Osteocyte (in vitro differentiated cells): ENCODE measurements at regions not wholly inside any gene's neighbourhood (a gene's known extent, or its start where the extent isn't known, plus 50 kb on each side); places are given as distances from the start of the nearest gene placed in this dataset.

Experiments used
- DNase-seq: peaks from one replicate; pipeline ENCODE4 v3.0.0; 2021; ENCODE audit warnings: mixed read lengths; ENCODE audit not compliant: unreplicated experiment; ENCODE audit errors: extremely low spot score
- H3K27ac Mint-ChIP-seq: one replicate; pipeline ENCODE4 v1.8.0; 2021; ENCODE audit warnings: mild to moderate bottlenecking, mixed read lengths; ENCODE audit not compliant: unreplicated experiment
- H3K27me3 Mint-ChIP-seq: one replicate; pipeline ENCODE4 v1.8.0; 2021; ENCODE audit warnings: mixed read lengths; ENCODE audit not compliant: unreplicated experiment
- H3K36me3 Mint-ChIP-seq: one replicate; pipeline ENCODE4 v1.8.0; 2021; ENCODE audit warnings: mixed read lengths; ENCODE audit not compliant: unreplicated experiment
- H3K4me1 Mint-ChIP-seq: one replicate; pipeline ENCODE4 v1.8.0; 2021; ENCODE audit warnings: mixed read lengths; ENCODE audit not compliant: unreplicated experiment
- H3K4me3 Mint-ChIP-seq: one replicate; pipeline ENCODE4 v1.8.0; 2021; ENCODE audit warnings: mild to moderate bottlenecking, moderate library complexity, mixed read lengths; ENCODE audit not compliant: unreplicated experiment
- H3K9me3 Mint-ChIP-seq: one replicate; pipeline ENCODE4 v1.8.0; 2021; ENCODE audit warnings: mixed read lengths; ENCODE audit not compliant: unreplicated experiment
- TF ChIP-seq, protein P1 (sequence below): fragments of 200-600 bp; sonication (generic); IDR thresholded peaks from 2 replicates; pipeline ENCODE4 v1.5.0; 2021; ENCODE audit warnings: antibody characterized with exemption, mild to moderate bottlenecking, moderate library complexity

DNA sequence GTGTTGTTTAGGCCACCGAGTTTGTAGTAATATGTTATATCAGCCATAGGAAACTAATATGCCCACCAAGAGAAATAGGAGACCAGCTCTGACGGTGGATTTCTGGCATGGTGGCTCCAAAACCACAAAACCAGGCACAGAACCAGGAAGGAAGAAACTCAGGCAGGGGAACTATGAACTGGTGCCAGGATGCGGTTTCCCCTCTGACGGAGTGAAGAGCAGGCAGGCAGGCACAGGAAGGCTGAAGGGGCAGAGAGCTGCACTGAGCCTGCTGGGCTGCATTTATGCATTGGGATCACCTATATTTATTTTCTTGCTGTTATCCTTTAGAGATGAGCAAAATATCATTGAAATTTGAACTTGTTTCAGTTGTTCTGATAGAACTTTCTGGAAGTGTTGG is 479.4 kb downstream of the VRK1 start:
- H3K27me3 Mint-ChIP-seq: no peaks in the 10 kb centered on the region
- no peak overlapping the region for H3K27ac Mint-ChIP-seq
- DNase-seq: no peak
- peaks cover 45% of the 10 kb centered on the region for H3K9me3 Mint-ChIP-seq
- H3K4me1 Mint-ChIP-seq: no peaks in the 10 kb centered on the region
- no peaks in the 10 kb centered on the region for H3K36me3 Mint-ChIP-seq
- TF ChIP-seq, protein P1, sequence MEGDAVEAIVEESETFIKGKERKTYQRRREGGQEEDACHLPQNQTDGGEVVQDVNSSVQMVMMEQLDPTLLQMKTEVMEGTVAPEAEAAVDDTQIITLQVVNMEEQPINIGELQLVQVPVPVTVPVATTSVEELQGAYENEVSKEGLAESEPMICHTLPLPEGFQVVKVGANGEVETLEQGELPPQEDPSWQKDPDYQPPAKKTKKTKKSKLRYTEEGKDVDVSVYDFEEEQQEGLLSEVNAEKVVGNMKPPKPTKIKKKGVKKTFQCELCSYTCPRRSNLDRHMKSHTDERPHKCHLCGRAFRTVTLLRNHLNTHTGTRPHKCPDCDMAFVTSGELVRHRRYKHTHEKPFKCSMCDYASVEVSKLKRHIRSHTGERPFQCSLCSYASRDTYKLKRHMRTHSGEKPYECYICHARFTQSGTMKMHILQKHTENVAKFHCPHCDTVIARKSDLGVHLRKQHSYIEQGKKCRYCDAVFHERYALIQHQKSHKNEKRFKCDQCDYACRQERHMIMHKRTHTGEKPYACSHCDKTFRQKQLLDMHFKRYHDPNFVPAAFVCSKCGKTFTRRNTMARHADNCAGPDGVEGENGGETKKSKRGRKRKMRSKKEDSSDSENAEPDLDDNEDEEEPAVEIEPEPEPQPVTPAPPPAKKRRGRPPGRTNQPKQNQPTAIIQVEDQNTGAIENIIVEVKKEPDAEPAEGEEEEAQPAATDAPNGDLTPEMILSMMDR: no peak
- H3K4me3 Mint-ChIP-seq: no peak overlapping the region

DNA sequence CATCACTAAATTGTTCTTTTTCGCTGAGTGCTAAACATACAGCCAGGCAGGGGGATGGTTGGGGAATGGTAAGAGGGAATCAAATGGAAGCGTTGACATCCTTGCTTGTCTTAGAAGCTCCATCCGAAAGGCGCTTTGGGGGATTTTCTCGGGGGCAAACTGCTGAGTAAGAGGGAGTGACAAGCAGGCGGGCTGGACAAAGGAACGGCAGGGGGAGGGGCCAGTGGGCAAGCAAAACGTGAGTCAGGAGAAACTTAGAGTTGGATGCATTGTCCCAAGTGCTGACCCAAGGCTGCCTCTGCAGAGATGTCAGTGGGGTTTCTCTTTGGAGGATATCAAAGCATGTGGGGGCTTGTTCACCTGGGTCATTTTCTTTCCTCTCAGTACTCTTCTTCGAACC is 480.5 kb downstream of the VRK1 start:
- Mint-ChIP-seq H3K27ac (no peak overlapping the region), H3K4me1 (no peaks in the 10 kb centered on the region), H3K9me3 (peaks cover 46% of the 10 kb centered on the region), H3K27me3 (no peaks in the 10 kb centered on the region), H3K36me3 (no peaks in the 10 kb centered on the region), H3K4me3 (no peak overlapping the region)
- TF ChIP-seq, protein P1: no peak
- DNase-seq: no peak

GRCh38 chr14:97280526-97280925 is 483.3 kb downstream of the VRK1 start:
- Mint-ChIP-seq H3K27ac (no peak overlapping the region), H3K36me3 (no peaks in the 10 kb centered on the region), H3K27me3 (no peaks in the 10 kb centered on the region), H3K9me3 (peaks cover 48% of the 10 kb centered on the region), H3K4me3 (no peak overlapping the region), H3K4me1 (no peaks in the 10 kb centered on the region)
- TF ChIP-seq, protein P1: no peak
- no peak for DNase-seq

DNA sequence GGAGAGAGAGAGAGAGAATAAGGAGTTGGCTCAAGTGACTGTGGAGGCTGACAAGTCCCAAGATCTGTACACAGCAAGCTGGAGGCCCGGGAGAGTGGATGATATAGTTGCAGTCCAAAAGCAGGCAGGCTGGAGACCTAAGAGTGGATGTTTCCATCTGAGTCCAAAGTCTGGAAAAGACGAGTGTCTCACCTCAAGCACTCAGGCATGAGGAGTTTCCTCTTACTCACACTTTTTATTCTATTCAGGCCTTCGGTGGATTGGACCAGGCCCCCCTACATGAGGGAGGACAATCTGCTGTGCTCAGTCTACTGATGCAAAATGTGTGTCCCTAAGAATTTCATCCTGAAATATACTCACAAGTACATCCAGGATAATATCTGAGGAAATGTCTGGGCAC is 484.6 kb downstream of the VRK1 start:
- Mint-ChIP-seq H3K36me3 (no peaks in the 10 kb centered on the region), H3K4me3 (no peak overlapping the region), H3K27ac (no peak overlapping the region), H3K27me3 (no peaks in the 10 kb centered on the region), H3K9me3 (peaks cover 41% of the 10 kb centered on the region), H3K4me1 (no peaks in the 10 kb centered on the region)
- DNase-seq: no peak
- TF ChIP-seq, protein P1: no peak

GRCh38 chr14:97282210-97283004 is 485.2 kb downstream of the VRK1 start:
- Mint-ChIP-seq H3K27me3 (no peaks in the 10 kb centered on the region), H3K4me1 (no peaks in the 10 kb centered on the region), H3K4me3 (no peak overlapping the region), H3K9me3 (peaks cover 34% of the 10 kb centered on the region), H3K27ac (no peak overlapping the region), H3K36me3 (no peaks in the 10 kb centered on the region)
- TF ChIP-seq, protein P1: no peak
- DNase-seq: no peak
